WTC11 (cell line): ENCODE measurements at regions not wholly inside any gene's neighbourhood (a gene's known extent, or its start where the extent isn't known, plus 50 kb on each side); places are given as distances from the start of the nearest gene placed in this dataset.

ENCODE experiments used
- ATAC-seq: fragments of 200-7000 bp; cut with Tn5 transposase; 2 replicates; pipeline ENCODE4 v1.10.0; 2021; ENCODE audit warnings: mild to moderate bottlenecking, moderate library complexity
- CTCF ChIA-PET: fragments of 300-600 bp; sonication (Branson Sonifier 250); formaldehyde crosslinking; loops from one replicate; lab custom pipeline; 2021; ENCODE audit warnings: antibody characterized with exemption; lab: Charles Lee
- POLR2A ChIA-PET: fragments of 350-600 bp; sonication (Branson Sonifier 250); formaldehyde crosslinking; loops from one replicate; lab custom pipeline; 2021; ENCODE audit warnings: antibody characterized with exemption; lab: Charles Lee
- DNase-seq: peaks from one replicate; pipeline ENCODE4 v3.0.0; 2021; ENCODE audit warnings: low spot score
- H3K27ac Mint-ChIP-seq: 2 replicates; pipeline ENCODE4 v1.8.0; 2021; ENCODE audit warnings: mixed read lengths
- H3K27me3 Mint-ChIP-seq: 2 replicates; pipeline ENCODE4 v1.8.0; 2021; ENCODE audit warnings: low read depth, mild to moderate bottlenecking, moderate library complexity, mixed read lengths
- H3K36me3 Mint-ChIP-seq: 2 replicates; pipeline ENCODE4 v1.8.0; 2021; ENCODE audit warnings: mixed read lengths
- H3K4me1 Mint-ChIP-seq: 2 replicates; pipeline ENCODE4 v1.8.0; 2022; ENCODE audit warnings: mixed read lengths
- H3K4me3 Mint-ChIP-seq: 2 replicates; pipeline ENCODE4 v1.8.0; 2021; ENCODE audit warnings: mild to moderate bottlenecking, moderate library complexity, mixed read lengths
- H3K9me3 Mint-ChIP-seq: 2 replicates; pipeline ENCODE4 v1.8.0; 2021; ENCODE audit warnings: mixed read lengths
- CREB1 ChIP-seq: sonication (generic); formaldehyde crosslinking; IDR thresholded peaks from 2 replicates; pipeline ENCODE4 v1.8.0; 2023; ENCODE audit warnings: mild to moderate bottlenecking, missing genetic modification reagents
- EMX1 ChIP-seq: fragments of 250-450 bp; sonication (Bioruptor Pico); IDR thresholded peaks from 2 replicates; pipeline ENCODE4 v1.8.0; 2021; ENCODE audit warnings: mild to moderate bottlenecking
- ESRRA ChIP-seq: sonication (generic); formaldehyde crosslinking; IDR thresholded peaks from 2 replicates; pipeline ENCODE4 v1.8.1; 2022; ENCODE audit warnings: mild to moderate bottlenecking, missing genetic modification reagents, borderline replicate concordance
- MYBL2 ChIP-seq: sonication (generic); formaldehyde crosslinking; IDR thresholded peaks from 2 replicates; pipeline ENCODE4 v1.8.1; 2023; ENCODE audit warnings: mild to moderate bottlenecking, moderate library complexity, missing genetic modification reagents
- NFE2L1 ChIP-seq: sonication (generic); formaldehyde crosslinking; IDR thresholded peaks from 2 replicates; pipeline ENCODE4 v1.8.1; 2023; ENCODE audit warnings: missing genetic modification reagents
- SP1 ChIP-seq: sonication (generic); formaldehyde crosslinking; conservative IDR thresholded peaks from 2 replicates; pipeline ENCODE4 v1.8.1; 2022; ENCODE audit warnings: missing genetic modification reagents
- TEAD4 ChIP-seq: sonication (generic); formaldehyde crosslinking; IDR thresholded peaks from 2 replicates; pipeline ENCODE4 v1.8.0; 2022; ENCODE audit warnings: mild to moderate bottlenecking, missing genetic modification reagents
- ZBTB21 ChIP-seq: sonication (generic); formaldehyde crosslinking; IDR thresholded peaks from 2 replicates; pipeline ENCODE4 v1.8.1; 2023; ENCODE audit warnings: mild to moderate bottlenecking, missing genetic modification reagents, borderline replicate concordance
- ZNF263 ChIP-seq: sonication (generic); formaldehyde crosslinking; IDR thresholded peaks from 2 replicates; pipeline ENCODE4 v1.8.1; 2022; ENCODE audit warnings: low read depth, mild to moderate bottlenecking, moderate library complexity, missing genetic modification reagents
- TF ChIP-seq, protein P1 (sequence below): fragments of 250-450 bp; sonication (Bioruptor Pico); IDR thresholded peaks from 2 replicates; pipeline ENCODE4 v1.9.0; 2021; ENCODE audit warnings: mild to moderate bottlenecking, borderline replicate concordance
- TF ChIP-seq, protein P2 (sequence below): sonication (generic); formaldehyde crosslinking; IDR thresholded peaks from 2 replicates; pipeline ENCODE4 v1.8.1; 2022; ENCODE audit warnings: missing genetic modification reagents, borderline replicate concordance
- TF ChIP-seq, protein P3 (sequence below): fragments of 200-600 bp; IDR thresholded peaks from 2 replicates; pipeline ENCODE4 v1.8.0; 2022; ENCODE audit warnings: antibody characterized with exemption
- TF ChIP-seq, protein P4 (sequence below): sonication (generic); formaldehyde crosslinking; IDR thresholded peaks from 2 replicates; pipeline ENCODE4 v1.8.0; 2022; ENCODE audit warnings: mild to moderate bottlenecking, missing genetic modification reagents
- TF ChIP-seq, protein P5 (sequence below): sonication (generic); formaldehyde crosslinking; conservative IDR thresholded peaks from 2 replicates; pipeline ENCODE4 v1.8.1; 2023; ENCODE audit warnings: mild to moderate bottlenecking, low read depth, missing genetic modification reagents, moderate library complexity

DNA sequence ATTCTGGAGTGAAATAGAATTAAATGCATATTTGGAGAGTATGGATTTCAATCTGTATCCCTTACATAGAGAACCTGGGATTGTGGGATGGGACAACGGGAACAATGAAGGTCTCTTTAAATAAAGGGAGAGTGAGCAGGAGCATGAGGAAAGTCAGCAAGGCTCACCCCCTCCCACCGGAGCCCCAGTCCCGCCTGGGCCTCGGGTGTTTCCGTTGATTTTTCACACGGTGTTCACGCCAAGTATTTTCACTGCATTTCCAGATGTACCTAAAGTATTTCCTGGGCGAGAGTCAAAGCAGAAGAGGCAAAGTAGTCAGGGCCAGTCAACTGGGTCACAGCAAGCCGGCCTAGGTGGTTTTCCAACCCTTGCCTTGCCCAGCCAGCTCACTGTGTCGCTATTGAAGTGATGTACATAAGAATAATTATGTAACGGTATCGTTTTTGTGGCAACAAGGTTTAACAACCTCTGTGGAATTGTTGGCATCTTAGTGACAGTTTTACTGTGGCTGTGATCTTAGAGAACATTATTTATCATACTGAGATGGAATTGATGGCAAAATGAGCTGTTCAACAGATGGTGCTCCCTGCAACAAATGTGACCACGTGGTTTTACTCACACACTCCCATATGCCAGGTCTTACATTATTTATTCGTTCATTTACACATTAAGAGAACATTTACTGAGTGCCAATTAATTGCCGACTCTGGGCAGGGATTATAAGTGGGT is 177.3 kb downstream of the ADAMTS15 start:
- CTCF ChIA-PET: interaction anchor here (0.9 to 1.3 kb wide), 3 partner anchors 195 to 413 kb away, joined by 3 read pairs; no protein-coding TSS in a partner anchor
- Mint-ChIP-seq H3K9me3 (no peaks in the 10 kb centered on the region), H3K27ac (no peak overlapping the region), H3K36me3 (no peaks in the 10 kb centered on the region), H3K27me3 (peaks cover 3% of the 10 kb centered on the region; the same call in 1 of the 2 replicates), H3K4me3 (no peak overlapping the region), H3K4me1 (peaks cover 4% of the 10 kb centered on the region; the same call in 1 of the 2 replicates)
- DNase-seq (no peak), ATAC-seq (no peak)
- POLR2A ChIA-PET: no interaction called here
- TF ChIP-seq NFE2L1 (no peak), ZNF263 (CRISPR knock-in tag) (no peak), EMX1 (CRISPR knock-in tag) (no peak), ESRRA (CRISPR knock-in tag) (no peak), SP1 (CRISPR knock-in tag) (no peak), MYBL2 (CRISPR knock-in tag) (no peak), CREB1 (CRISPR knock-in tag) (no peak), ZBTB21 (CRISPR knock-in tag) (no peak), TEAD4 (CRISPR knock-in tag) (no peak)
- TF ChIP-seq, protein P1, sequence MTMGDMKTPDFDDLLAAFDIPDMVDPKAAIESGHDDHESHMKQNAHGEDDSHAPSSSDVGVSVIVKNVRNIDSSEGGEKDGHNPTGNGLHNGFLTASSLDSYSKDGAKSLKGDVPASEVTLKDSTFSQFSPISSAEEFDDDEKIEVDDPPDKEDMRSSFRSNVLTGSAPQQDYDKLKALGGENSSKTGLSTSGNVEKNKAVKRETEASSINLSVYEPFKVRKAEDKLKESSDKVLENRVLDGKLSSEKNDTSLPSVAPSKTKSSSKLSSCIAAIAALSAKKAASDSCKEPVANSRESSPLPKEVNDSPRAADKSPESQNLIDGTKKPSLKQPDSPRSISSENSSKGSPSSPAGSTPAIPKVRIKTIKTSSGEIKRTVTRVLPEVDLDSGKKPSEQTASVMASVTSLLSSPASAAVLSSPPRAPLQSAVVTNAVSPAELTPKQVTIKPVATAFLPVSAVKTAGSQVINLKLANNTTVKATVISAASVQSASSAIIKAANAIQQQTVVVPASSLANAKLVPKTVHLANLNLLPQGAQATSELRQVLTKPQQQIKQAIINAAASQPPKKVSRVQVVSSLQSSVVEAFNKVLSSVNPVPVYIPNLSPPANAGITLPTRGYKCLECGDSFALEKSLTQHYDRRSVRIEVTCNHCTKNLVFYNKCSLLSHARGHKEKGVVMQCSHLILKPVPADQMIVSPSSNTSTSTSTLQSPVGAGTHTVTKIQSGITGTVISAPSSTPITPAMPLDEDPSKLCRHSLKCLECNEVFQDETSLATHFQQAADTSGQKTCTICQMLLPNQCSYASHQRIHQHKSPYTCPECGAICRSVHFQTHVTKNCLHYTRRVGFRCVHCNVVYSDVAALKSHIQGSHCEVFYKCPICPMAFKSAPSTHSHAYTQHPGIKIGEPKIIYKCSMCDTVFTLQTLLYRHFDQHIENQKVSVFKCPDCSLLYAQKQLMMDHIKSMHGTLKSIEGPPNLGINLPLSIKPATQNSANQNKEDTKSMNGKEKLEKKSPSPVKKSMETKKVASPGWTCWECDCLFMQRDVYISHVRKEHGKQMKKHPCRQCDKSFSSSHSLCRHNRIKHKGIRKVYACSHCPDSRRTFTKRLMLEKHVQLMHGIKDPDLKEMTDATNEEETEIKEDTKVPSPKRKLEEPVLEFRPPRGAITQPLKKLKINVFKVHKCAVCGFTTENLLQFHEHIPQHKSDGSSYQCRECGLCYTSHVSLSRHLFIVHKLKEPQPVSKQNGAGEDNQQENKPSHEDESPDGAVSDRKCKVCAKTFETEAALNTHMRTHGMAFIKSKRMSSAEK (CRISPR knock-in tag): no peak
- TF ChIP-seq, protein P2, sequence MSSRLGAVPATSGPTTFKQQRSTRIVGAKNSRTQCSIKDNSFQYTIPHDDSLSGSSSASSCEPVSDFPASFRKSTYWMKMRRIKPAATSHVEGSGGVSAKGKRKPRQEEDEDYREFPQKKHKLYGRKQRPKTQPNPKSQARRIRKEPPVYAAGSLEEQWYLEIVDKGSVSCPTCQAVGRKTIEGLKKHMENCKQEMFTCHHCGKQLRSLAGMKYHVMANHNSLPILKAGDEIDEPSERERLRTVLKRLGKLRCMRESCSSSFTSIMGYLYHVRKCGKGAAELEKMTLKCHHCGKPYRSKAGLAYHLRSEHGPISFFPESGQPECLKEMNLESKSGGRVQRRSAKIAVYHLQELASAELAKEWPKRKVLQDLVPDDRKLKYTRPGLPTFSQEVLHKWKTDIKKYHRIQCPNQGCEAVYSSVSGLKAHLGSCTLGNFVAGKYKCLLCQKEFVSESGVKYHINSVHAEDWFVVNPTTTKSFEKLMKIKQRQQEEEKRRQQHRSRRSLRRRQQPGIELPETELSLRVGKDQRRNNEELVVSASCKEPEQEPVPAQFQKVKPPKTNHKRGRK: no peak
- TF ChIP-seq, protein P3, sequence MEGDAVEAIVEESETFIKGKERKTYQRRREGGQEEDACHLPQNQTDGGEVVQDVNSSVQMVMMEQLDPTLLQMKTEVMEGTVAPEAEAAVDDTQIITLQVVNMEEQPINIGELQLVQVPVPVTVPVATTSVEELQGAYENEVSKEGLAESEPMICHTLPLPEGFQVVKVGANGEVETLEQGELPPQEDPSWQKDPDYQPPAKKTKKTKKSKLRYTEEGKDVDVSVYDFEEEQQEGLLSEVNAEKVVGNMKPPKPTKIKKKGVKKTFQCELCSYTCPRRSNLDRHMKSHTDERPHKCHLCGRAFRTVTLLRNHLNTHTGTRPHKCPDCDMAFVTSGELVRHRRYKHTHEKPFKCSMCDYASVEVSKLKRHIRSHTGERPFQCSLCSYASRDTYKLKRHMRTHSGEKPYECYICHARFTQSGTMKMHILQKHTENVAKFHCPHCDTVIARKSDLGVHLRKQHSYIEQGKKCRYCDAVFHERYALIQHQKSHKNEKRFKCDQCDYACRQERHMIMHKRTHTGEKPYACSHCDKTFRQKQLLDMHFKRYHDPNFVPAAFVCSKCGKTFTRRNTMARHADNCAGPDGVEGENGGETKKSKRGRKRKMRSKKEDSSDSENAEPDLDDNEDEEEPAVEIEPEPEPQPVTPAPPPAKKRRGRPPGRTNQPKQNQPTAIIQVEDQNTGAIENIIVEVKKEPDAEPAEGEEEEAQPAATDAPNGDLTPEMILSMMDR: no peak
- TF ChIP-seq, protein P4, sequence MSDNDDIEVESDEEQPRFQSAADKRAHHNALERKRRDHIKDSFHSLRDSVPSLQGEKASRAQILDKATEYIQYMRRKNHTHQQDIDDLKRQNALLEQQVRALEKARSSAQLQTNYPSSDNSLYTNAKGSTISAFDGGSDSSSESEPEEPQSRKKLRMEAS (CRISPR knock-in tag): no peak
- TF ChIP-seq, protein P5, sequence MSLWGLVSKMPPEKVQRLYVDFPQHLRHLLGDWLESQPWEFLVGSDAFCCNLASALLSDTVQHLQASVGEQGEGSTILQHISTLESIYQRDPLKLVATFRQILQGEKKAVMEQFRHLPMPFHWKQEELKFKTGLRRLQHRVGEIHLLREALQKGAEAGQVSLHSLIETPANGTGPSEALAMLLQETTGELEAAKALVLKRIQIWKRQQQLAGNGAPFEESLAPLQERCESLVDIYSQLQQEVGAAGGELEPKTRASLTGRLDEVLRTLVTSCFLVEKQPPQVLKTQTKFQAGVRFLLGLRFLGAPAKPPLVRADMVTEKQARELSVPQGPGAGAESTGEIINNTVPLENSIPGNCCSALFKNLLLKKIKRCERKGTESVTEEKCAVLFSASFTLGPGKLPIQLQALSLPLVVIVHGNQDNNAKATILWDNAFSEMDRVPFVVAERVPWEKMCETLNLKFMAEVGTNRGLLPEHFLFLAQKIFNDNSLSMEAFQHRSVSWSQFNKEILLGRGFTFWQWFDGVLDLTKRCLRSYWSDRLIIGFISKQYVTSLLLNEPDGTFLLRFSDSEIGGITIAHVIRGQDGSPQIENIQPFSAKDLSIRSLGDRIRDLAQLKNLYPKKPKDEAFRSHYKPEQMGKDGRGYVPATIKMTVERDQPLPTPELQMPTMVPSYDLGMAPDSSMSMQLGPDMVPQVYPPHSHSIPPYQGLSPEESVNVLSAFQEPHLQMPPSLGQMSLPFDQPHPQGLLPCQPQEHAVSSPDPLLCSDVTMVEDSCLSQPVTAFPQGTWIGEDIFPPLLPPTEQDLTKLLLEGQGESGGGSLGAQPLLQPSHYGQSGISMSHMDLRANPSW (CRISPR knock-in tag): no peak
